Keratinocyte (primary cell): ENCODE measurements at regions not wholly inside any gene's neighbourhood (a gene's known extent, or its start where the extent isn't known, plus 50 kb on each side); places are given as distances from the start of the nearest gene placed in this dataset.

Experiments
- EZH2 ChIP-seq: IDR thresholded peaks from one replicate; pipeline ENCODE4 v1.6.1; 2012; ENCODE audit warnings: inconsistent platforms, mild to moderate bottlenecking, low read length, moderate library complexity
- TF ChIP-seq, protein P1 (sequence below), 3 experiments: IDR thresholded peaks in 1 of 3; conservative IDR thresholded peaks in 1 of 3; optimal IDR thresholded peaks in 1 of 3; 2 replicates in 2 of 3; 3 replicates in 1 of 3; pipeline versions ENCODE3 to v1.5.1; 2011; ENCODE audit warnings: low read length in 3 of 3, mild to moderate bottlenecking in 3 of 3, moderate library complexity in 2 of 3, control low read depth in 1 of 3, inconsistent platforms in 1 of 3; ENCODE audit not compliant: insufficient read depth in 2 of 3; ENCODE audit errors: extremely low read depth in 1 of 3

DNA sequence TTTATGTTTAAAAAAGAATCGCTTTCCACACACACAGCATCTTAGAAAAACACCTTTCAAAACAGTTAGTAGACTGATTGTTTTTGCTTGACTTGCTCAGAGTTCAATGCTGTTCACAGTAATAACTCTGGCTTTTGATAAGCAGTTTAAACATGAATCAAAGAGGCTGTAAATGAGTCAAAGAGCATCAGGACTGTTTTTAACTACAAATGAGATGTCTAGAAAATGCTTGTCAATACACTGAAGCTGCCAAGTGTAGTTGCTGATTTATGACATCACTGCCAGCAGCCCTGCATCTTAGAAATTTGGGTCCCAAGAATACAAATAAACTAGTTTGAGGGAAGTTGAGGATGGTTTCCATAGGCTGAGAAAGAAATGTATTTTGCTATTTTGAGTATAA, 2057.1 kb upstream of the PCDH20 start:
- TF ChIP-seq, protein P1, sequence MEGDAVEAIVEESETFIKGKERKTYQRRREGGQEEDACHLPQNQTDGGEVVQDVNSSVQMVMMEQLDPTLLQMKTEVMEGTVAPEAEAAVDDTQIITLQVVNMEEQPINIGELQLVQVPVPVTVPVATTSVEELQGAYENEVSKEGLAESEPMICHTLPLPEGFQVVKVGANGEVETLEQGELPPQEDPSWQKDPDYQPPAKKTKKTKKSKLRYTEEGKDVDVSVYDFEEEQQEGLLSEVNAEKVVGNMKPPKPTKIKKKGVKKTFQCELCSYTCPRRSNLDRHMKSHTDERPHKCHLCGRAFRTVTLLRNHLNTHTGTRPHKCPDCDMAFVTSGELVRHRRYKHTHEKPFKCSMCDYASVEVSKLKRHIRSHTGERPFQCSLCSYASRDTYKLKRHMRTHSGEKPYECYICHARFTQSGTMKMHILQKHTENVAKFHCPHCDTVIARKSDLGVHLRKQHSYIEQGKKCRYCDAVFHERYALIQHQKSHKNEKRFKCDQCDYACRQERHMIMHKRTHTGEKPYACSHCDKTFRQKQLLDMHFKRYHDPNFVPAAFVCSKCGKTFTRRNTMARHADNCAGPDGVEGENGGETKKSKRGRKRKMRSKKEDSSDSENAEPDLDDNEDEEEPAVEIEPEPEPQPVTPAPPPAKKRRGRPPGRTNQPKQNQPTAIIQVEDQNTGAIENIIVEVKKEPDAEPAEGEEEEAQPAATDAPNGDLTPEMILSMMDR (optimal IDR thresholded peaks at IDR 0.05 in 1 of 3, IDR thresholded peaks at IDR 0.05 in 1 of 3, conservative IDR thresholded peaks at IDR 0.05 in 1 of 3; ENCODE audit: extremely low read depth in 1 of 3, insufficient read depth in 2 of 3, low read length in 3 of 3) = no peak
- no peak for TF ChIP-seq EZH2
